Activated CD4-positive, alpha-beta T cell treated with anti-CD3 and anti-CD28 coated beads for 48 hours (primary cell): ENCODE measurements at regions not wholly inside any gene's neighbourhood (a gene's known extent, or its start where the extent isn't known, plus 50 kb on each side); places are given as distances from the start of the nearest gene placed in this dataset.

ENCODE experiments used
- DNase-seq: peaks from one replicate; pipeline ENCODE4 v3.0.0-alpha.2; 2020

DNA sequence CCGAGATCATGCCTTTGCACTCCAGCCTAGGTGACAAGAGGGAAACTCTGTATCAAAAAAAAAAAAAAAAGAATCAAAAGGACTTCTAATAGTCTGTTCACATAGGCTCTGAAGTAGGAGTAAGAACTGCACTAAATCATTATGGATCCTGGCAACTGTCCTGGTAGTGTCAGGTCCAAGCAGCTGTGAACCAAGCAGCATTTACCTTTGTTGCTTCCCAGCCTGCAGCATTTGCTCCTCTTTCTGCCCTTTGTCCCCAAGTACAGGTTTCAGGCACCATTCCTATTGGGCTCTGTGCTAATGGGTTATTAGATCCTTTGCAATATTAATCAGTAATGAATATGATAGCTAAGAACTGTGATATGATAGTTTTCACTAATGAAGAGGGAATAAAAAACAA is 77.4 kb upstream of the NBEA start:
- no peak for DNase-seq

DNA sequence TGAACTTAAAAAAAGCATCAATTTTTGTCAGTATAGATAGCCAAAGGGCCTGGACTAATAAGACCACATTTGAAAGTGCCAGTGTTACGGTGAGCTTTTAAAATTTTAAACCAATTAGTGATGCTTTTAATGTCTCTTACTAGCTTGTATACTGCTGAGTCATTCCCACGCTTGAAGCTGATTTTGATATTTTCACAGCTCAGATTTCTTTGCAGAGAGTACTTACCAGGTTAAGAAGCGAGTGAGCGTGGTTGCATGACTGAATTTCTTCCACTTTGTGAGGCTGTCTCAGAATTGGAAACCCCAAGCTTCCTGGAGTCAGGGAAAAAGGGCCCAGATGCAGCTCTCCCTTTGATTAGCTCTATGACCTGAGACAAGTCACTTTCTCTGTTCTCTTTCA is 74.5 kb upstream of the NBEA start:
- peak; percentile 3 for DNase-seq

DNA sequence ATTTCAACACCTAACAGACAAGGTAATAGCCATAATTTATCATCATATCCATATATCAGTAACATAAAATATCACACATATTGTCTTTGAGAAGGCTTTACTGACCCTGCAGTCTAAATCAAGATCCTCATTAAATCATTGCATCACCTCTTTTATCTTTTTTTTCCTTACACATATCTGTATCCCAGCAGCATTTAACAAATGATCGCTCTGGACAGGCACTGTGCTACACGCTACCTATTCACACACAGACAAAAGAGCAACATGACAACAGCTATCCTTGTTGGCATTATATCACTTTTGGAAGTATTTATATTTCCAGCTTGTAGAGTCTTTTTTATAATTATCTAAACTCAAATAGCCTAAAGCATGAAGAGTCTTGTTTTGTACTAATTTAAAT is 73.3 kb upstream of the NBEA start:
- no peak for DNase-seq

DNA sequence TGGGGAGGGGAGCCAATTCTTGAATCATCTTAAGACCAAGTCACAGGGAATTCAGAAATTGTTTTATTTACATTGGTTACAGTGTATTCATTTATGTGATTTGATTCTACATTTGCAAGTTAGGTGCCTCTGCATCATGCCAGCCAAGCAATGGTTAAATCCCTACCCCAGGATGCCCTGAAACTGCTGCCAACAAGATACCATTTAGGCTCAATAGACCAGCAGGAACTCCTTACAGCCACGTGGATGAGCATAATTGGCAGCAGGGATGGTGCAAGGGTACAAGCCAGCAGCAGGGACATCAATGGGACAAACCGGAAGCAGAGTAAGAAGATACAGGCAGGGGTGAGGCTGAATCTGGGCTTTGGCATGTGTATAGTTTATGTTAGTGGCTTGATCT is 72.4 kb upstream of the NBEA start:
- DNase-seq: no peak

DNA sequence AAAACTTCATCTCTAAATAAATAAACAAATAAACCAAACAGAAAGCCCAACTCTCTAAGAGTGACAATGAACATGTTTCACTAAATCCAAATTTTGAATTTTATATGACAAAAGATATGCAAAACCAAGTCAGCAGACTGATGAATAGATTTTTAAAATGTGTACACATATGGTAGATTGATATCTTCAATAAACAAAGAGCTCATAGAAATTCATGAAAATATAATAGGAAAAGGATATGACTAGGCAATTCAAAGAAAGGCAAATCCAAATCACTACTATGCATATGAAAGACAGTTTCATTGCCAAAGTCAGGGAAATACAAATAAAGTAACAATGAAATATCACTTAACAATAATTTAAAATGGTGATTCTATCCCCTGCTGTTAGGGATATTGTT is 63.7 kb upstream of the NBEA start:
- DNase-seq: no peak

DNA sequence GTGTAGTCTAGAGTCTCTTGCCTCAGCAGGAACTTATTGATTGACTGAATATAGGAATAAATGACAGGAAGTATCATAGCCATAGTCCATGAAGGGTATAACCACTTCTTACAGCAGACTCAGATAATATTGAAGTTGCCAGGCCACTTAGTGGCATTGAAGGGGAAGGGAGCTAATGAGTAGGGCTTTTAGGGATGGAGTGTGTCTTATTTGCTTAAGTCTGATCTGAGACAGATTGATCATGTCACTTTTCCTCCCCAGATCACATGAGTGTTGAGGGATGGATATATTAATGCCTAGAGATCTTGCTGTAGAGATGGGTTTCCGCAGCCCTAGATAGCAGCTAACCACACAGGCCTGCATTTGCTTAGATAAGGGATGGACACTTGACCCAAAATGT is 62.2 kb upstream of the NBEA start:
- no peak for DNase-seq

DNA sequence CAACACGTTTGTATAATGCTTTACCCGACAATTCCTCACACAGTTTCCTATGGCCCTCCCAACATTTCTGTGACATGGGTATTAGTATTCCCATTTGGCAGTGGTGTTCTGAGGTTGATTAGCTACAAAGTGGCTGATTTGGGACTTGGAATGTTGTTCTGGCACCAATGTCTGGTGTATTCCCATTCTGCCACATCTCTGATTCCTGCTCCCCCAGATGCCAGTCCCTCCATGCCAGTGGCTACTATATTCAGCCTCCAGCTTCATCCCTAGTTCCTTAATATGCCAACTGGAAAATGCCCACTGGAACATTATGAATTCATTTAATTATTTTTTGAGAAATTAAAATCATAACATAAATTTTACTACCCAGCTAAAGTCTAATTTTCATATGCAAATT is 60.6 kb upstream of the NBEA start:
- DNase-seq: no peak

DNA sequence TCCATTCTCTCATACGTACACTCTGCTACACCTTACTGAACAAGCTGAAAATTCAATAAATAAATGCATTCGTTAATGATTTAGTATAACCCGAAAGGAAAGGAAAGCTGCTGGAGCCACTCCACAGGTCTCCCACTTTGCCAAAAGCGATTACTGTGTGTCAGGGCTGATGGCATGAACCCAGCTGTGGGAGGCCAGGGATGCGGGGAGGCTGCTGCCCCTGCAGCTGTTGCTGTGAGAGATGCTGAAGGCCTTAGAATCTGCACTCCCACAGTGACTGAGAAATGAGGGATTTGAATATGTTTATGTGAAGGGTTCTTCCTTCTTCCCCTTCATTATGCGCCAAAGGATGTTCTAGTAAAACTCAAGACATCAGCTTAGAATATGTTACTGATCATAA is 58.7 kb upstream of the NBEA start:
- DNase-seq: no peak

DNA sequence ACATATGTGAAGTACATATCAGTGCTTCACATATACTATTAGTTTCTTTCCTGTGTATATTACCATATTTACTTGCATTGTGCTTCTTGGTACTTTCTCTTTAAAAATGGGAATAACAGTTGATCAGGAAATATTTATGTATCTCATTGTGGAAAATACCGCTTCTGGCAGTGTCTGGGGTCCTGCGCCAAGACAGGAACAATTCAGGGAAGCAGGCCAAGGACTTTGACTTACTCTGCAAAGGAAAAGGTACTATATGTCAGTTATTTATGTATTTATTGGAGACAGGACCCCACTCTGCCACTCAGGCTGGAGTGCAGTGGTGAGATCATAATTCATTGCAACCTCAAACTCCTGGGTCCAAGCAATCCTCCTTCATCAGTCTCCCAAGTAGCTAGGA is 57.7 kb upstream of the NBEA start:
- DNase-seq: no peak

DNA sequence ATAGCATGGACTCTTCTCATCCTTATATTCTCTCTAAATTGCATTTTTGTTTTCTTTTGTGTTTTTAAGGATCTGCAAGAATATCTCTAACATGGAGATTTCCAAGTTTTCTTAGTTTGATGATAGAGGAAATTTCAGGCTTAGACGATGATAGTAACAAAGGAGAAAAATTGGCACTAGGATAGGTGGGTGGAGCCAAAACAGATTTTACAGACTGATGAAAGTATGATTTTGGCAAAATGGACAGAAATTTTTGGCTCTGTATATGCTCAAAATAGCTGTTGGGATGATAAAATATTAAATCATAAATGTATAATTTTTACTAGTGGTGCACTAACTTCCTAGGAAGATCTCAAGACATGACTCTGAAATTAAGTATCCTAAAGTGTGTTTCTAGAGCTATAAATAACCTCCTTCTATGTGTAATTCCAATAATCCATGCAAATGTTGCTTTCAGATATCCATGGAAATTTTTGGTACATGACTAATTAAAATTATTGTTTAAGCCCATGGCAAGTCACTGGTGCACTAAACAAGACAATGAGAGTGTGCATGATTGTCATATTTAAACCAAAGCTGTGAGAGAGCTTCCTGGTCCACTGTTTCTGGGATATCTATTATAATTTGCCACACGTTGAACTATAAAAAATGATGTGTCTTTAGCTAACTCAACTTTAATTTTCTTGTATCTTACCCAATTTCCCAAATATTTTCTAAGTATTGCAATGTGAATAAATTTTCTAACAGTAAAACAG is 55.8 kb upstream of the NBEA start:
- DNase-seq: no peak

DNA sequence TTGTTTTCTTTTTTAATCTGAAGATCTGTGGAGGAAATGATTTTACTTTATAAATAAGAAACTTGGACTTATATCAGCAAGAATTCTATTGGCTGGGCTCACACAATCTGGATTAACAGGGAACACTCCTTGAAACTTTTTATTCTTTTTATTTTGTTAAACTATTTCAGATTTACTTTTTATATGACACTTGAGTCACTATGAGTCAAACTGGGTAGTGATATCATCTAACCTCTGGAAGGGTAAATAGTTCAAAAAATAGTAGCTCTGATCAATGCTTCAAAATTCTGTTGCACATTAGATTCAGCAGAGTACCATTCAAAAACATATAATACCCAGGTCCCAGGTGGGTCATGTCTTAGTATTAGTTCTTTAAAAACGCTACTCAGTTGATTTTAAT is 55.1 kb upstream of the NBEA start:
- DNase-seq: no peak
